OCI-LY3 (cell line): ENCODE measurements at regions not wholly inside any gene's neighbourhood (a gene's known extent, or its start where the extent isn't known, plus 50 kb on each side); places are given as distances from the start of the nearest gene placed in this dataset.

ENCODE experiments used
- H2AFZ ChIP-seq: fragments of 200-600, 300-600 bp; shearing (Covaris generic); 2 replicates; pipeline ENCODE4 v1.6.0; 2014; ENCODE audit warnings: antibody characterized with exemption, low read depth, low read length
- H3K27ac ChIP-seq: fragments of 200-600, 300-600 bp; sonication (generic); 2 replicates; pipeline ENCODE4 v1.5.1; 2014; ENCODE audit warnings: mild to moderate bottlenecking, low read length, moderate library complexity, mixed read lengths
- H3K27me3 ChIP-seq: fragments of 200-600, 300-600 bp; sonication (generic); 2 replicates; pipeline ENCODE4 v1.6.1; 2014; ENCODE audit warnings: low read depth, low read length, mixed read lengths
- H3K36me3 ChIP-seq: fragments of 200-600, 300-600 bp; sonication (generic); replicated peaks from 2 replicates; pipeline ENCODE3; 2014; ENCODE audit warnings: low read depth, low read length, mixed read lengths
- H3K4me1 ChIP-seq: fragments of 300-600, 200-600 bp; sonication (generic); 2 replicates; pipeline ENCODE4 v1.6.1; 2014; ENCODE audit warnings: low read length, mixed read lengths
- H3K4me2 ChIP-seq: fragments of 200-600, 300-600 bp; sonication (generic); 2 replicates; pipeline ENCODE4 v1.6.1; 2014; ENCODE audit warnings: low read length, mixed read lengths
- H3K4me3 ChIP-seq: fragments of 300-600, 200-600 bp; sonication (generic); 2 replicates; pipeline ENCODE4 v1.5.1; 2014; ENCODE audit warnings: antibody characterized with exemption, mild to moderate bottlenecking, low read length, moderate library complexity
- H3K79me2 ChIP-seq: fragments of 300-600, 200-600 bp; shearing (Covaris generic); 2 replicates; pipeline ENCODE4 v1.6.1; 2014; ENCODE audit warnings: mild to moderate bottlenecking, low read length, mixed read lengths
- H3K9ac ChIP-seq: fragments of 300-600, 200-600 bp; shearing (Covaris generic); 2 replicates; pipeline ENCODE4 v1.6.0; 2014; ENCODE audit warnings: mild to moderate bottlenecking, low read length, moderate library complexity
- H3K9me3 ChIP-seq: fragments of 200-600, 300-600 bp; shearing (Covaris generic); 2 replicates; pipeline ENCODE4 v1.6.1; 2014; ENCODE audit warnings: low read length, mixed read lengths; ENCODE audit not compliant: insufficient read depth
- H4K20me1 ChIP-seq: fragments of 200-600, 300-600 bp; sonication (generic); 2 replicates; pipeline ENCODE4 v1.6.1; 2016; ENCODE audit warnings: low read length, mixed read lengths; ENCODE audit not compliant: insufficient read depth
- EZH2phosphoT487 ChIP-seq: fragments of 200-600 bp; shearing (Covaris generic); IDR thresholded peaks from 2 replicates; pipeline ENCODE4 v1.6.1; 2018; ENCODE audit warnings: antibody characterized with exemption, mixed run types, low read depth
- TF ChIP-seq, protein P1 (sequence below): fragments of 200-600, 300-600 bp; sonication (generic); IDR thresholded peaks from 2 replicates; pipeline ENCODE4 v1.5.1; 2014; ENCODE audit warnings: antibody characterized with exemption, low read length, low read depth

DNA sequence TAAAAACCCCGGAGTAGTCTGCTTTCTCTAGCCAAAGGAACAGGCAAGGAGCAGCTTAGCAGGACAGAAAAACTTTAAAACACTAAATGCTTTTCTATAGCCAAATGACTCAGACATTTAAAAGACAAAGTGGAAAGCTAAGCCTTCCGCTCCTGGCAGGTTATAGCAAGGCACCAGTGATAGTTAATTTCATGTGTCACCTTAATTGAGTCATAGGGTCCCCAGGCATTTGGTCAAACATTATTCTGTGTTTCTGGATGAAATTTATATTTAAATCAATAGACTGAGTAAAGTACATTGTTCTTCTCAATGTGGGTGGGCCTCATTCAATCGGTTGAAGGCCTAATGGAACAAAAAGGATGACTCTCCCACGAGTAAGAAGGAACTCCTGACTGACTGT lies 885.7 kb upstream of the ADGRL3 start:
- Histone ChIP-seq H4K20me1 (no peaks in the 10 kb centered on the region), H3K4me1 (peaks cover 5% of the 10 kb centered on the region; the same call in 1 of the 2 replicates), H3K4me3 (no peak overlapping the region), H3K27me3 (no peaks in the 10 kb centered on the region), H3K9ac (no peak overlapping the region), H3K36me3 (no peaks in the 10 kb centered on the region), H3K79me2 (no peaks in the 10 kb centered on the region), H3K27ac (no peak overlapping the region), H3K9me3 (no peaks in the 10 kb centered on the region), H2AFZ (no peak overlapping the region), H3K4me2 (no peak overlapping the region)
- TF ChIP-seq, protein P1, sequence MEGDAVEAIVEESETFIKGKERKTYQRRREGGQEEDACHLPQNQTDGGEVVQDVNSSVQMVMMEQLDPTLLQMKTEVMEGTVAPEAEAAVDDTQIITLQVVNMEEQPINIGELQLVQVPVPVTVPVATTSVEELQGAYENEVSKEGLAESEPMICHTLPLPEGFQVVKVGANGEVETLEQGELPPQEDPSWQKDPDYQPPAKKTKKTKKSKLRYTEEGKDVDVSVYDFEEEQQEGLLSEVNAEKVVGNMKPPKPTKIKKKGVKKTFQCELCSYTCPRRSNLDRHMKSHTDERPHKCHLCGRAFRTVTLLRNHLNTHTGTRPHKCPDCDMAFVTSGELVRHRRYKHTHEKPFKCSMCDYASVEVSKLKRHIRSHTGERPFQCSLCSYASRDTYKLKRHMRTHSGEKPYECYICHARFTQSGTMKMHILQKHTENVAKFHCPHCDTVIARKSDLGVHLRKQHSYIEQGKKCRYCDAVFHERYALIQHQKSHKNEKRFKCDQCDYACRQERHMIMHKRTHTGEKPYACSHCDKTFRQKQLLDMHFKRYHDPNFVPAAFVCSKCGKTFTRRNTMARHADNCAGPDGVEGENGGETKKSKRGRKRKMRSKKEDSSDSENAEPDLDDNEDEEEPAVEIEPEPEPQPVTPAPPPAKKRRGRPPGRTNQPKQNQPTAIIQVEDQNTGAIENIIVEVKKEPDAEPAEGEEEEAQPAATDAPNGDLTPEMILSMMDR, result no peak
- TF ChIP-seq EZH2phosphoT487, result no peak

DNA sequence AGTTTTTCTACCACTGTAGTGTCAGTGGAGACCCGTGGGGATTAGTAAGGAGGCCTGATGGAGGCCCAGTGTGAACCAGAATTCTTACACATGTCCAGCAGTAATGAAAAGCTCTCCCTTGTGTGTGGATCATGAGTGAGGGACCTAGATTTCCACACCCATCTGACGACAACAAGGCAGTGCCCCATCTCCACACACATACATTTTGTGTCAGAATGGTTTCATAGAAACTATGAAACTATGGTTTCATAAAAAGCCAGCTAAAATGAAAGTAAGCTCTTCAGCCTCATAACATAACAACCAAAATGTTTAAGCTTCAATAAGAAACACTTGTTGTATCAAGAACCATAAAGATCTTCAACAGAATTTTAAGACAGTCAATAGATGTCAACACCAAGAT lies 884.5 kb upstream of the ADGRL3 start:
- H3K79me2 ChIP-seq, result no peaks in the 10 kb centered on the region
- H3K9me3 ChIP-seq, result no peaks in the 10 kb centered on the region
- H3K27me3 ChIP-seq, result no peaks in the 10 kb centered on the region
- H3K36me3 ChIP-seq, result no peaks in the 10 kb centered on the region
- no peak for TF ChIP-seq EZH2phosphoT487
- TF ChIP-seq, protein P1, result no peak
- H2AFZ ChIP-seq, result peak overlapping the region; percentile 41; the same call in 1 of the 2 replicates
- H3K4me3 ChIP-seq, result no peak overlapping the region
- H3K4me2 ChIP-seq, result no peak overlapping the region
- H4K20me1 ChIP-seq, result no peaks in the 10 kb centered on the region
- H3K9ac ChIP-seq, result no peak overlapping the region
- H3K27ac ChIP-seq, result no peak overlapping the region
- H3K4me1 ChIP-seq, result peaks cover 5% of the 10 kb centered on the region; the same call in 1 of the 2 replicates

DNA sequence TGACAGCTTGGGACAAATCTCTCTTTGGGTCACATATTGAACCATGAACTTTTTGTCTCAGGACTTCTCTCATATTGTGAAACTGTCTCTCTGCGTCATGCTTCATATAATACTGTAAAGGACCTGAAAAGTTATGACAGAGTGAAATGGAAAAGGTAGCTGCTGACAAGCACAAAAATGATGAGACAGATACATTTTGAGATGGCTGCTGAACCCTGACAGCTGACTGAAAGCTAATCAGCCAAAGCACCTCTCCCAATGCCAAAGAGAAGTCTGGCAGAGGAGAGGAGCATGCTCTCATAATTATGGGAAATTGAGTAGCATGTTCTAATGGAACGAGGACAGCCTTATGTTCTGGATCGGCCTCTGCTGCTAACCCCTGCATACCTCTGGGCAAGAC lies 873.4 kb upstream of the ADGRL3 start:
- no peak overlapping the region for H3K4me2 ChIP-seq
- TF ChIP-seq, protein P1, result no peak
- no peak for TF ChIP-seq EZH2phosphoT487
- H3K4me3 ChIP-seq, result no peak overlapping the region
- no peaks in the 10 kb centered on the region for H3K36me3 ChIP-seq
- H3K9me3 ChIP-seq, result no peaks in the 10 kb centered on the region
- H3K27me3 ChIP-seq, result no peaks in the 10 kb centered on the region
- no peaks in the 10 kb centered on the region for H4K20me1 ChIP-seq
- no peaks in the 10 kb centered on the region for H3K79me2 ChIP-seq
- no peaks in the 10 kb centered on the region for H3K4me1 ChIP-seq
- H3K27ac ChIP-seq, result no peak overlapping the region
- no peak overlapping the region for H2AFZ ChIP-seq
- no peak overlapping the region for H3K9ac ChIP-seq

DNA sequence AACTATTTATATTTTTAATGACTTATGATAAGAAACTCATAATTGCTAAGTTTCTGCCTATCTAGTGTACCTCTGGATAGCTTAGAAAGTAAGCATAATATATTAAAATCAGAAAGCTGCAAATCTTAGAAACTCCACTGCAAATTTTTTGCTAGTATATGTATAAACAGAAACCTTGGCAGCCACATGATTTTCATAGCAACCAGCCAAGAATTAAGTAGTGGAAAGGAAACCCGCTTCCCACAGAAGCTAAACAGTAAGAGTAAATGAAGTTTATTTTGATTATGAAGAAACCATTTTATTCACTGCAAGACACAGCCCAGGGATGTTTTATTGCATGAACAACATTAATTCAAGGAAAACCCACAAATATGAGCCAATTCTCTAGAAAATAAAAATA lies 872.5 kb upstream of the ADGRL3 start:
- Histone ChIP-seq H3K9me3 (no peaks in the 10 kb centered on the region), H3K27ac (no peak overlapping the region), H3K36me3 (no peaks in the 10 kb centered on the region), H3K79me2 (no peaks in the 10 kb centered on the region), H4K20me1 (no peaks in the 10 kb centered on the region), H3K4me1 (no peaks in the 10 kb centered on the region), H3K9ac (no peak overlapping the region), H2AFZ (no peak overlapping the region), H3K4me3 (no peak overlapping the region), H3K4me2 (no peak overlapping the region), H3K27me3 (no peaks in the 10 kb centered on the region)
- TF ChIP-seq EZH2phosphoT487, result no peak
- TF ChIP-seq, protein P1, result no peak
